Activated naive CD8-positive, alpha-beta T cell treated with anti-CD3 and anti-CD28 coated beads for 36 hours (primary cell): ENCODE measurements at regions not wholly inside any gene's neighbourhood (a gene's known extent, or its start where the extent isn't known, plus 50 kb on each side); places are given as distances from the start of the nearest gene placed in this dataset.

Experiments
- DNase-seq: peaks from one replicate; pipeline ENCODE4 v3.0.0; 2021
- H3K27ac Mint-ChIP-seq: one replicate; pipeline ENCODE4 v1.8.0; 2022; ENCODE audit warnings: mild to moderate bottlenecking, moderate library complexity, mixed read lengths
- H3K27me3 Mint-ChIP-seq: one replicate; pipeline ENCODE4 v1.8.0; 2022; ENCODE audit warnings: mild to moderate bottlenecking, mixed read lengths
- H3K36me3 Mint-ChIP-seq: one replicate; pipeline ENCODE4 v1.8.0; 2021; ENCODE audit warnings: mild to moderate bottlenecking, mixed read lengths
- H3K4me1 Mint-ChIP-seq: one replicate; pipeline ENCODE4 v1.8.0; 2021; ENCODE audit warnings: mixed read lengths
- H3K4me3 Mint-ChIP-seq: one replicate; pipeline ENCODE4 v1.8.0; 2022; ENCODE audit warnings: mild to moderate bottlenecking, moderate library complexity, mixed read lengths
- H3K9me3 Mint-ChIP-seq: one replicate; pipeline ENCODE4 v1.8.0; 2022; ENCODE audit warnings: mixed read lengths

DNA sequence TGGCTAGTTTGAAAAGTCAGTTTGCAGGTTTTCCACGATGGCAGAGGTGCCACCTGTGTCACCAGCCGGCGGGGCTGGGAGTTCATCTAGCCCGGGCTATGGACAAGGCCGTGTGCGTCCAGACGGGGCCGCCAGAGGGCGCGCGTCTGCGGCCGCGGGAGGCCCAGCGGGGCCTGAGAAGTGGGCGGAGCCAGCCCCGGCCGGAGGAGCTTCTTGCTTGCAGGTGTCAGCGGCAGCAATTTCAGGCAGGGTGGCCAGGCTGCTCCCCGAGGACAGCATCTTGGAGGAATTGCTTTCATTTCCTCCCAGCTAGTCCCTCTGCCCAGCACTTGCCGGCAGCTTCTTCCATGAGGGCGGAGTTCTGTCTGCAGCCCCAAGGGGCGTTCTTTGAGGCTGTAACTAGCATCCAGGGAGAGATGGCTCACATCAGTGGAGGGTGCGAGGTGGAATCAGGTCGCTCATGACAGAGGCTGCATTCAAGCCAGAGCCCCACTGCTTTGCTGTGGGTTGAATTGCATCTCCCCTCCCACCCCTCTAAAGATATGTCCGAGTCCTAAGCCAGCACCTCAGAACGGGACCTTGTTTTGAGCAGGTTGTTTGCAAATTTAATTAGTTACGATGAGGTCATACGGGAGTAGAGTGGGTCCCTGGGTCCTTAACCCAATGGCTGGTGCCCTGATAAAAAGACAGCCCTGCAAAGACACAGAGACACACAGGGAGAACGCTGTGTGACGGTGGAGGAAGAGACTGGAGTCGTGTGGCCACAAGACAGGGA, 85.9 kb upstream of the MKI67 start:
- H3K27ac Mint-ChIP-seq = no peak overlapping the region
- no peaks in the 10 kb centered on the region for H3K36me3 Mint-ChIP-seq
- H3K9me3 Mint-ChIP-seq = no peaks in the 10 kb centered on the region
- H3K4me3 Mint-ChIP-seq = peak overlapping the region; percentile 65
- H3K27me3 Mint-ChIP-seq = peaks cover 4% of the 10 kb centered on the region
- peaks cover 12% of the 10 kb centered on the region for H3K4me1 Mint-ChIP-seq
- DNase-seq = peak; percentile 88

- H3K9me3 Mint-ChIP-seq = no peaks in the 10 kb centered on the region
- DNase-seq = no peak
- H3K4me3 Mint-ChIP-seq = no peak overlapping the region
- peaks cover 14% of the 10 kb centered on the region for H3K4me1 Mint-ChIP-seq
- H3K27me3 Mint-ChIP-seq = peaks cover 4% of the 10 kb centered on the region
- no peak overlapping the region for H3K27ac Mint-ChIP-seq
- no peaks in the 10 kb centered on the region for H3K36me3 Mint-ChIP-seq
Observed at GRCh38 chr10:128213156-128213555, 86.9 kb upstream of the MKI67 start.

DNA sequence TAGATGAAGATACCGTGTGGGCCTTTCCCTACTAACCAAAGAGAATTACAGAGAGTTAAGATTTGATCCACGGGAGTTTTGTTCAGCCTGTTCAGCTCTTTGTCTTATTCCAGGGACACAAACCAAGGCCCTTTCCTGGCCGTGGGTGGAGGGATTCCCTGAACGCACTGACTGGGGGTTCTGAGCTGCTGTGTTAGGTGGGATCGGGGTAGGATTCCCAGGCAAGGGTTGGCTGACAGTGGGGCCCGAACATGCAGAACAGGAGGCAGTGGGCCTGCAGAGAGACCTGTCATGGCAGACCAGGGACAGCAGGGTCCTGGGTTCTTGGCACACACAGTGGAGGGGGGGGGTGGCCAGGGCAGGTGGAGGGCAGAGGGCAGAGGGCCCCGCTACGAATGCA, 89.5 kb upstream of the MKI67 start:
- Mint-ChIP-seq H3K4me1 (peaks cover 14% of the 10 kb centered on the region), H3K27ac (no peak overlapping the region), H3K27me3 (peaks cover 4% of the 10 kb centered on the region), H3K36me3 (peaks cover 1% of the 10 kb centered on the region), H3K4me3 (no peak overlapping the region), H3K9me3 (no peaks in the 10 kb centered on the region)
- DNase-seq = no peak

DNA sequence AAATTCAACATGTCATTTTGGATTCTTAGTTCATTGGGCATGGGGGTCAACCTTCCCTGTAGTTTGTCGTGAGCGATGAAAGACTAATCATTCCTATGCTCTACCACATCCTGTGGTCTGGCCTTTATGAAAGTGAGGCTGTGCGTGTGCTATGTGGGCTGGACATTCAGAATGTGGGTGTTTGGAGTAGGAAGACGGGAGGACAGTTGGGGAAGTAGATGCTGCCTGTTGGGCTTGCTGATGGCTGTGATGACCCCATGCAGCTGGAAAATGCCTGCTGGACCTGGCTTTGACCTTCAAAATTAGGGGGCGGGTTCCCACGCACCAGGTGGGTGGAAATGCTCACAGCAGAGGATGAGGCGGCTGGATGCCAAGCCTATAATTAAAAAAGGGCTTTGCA, 90.9 kb upstream of the MKI67 start:
- H3K4me1 Mint-ChIP-seq = peaks cover 19% of the 10 kb centered on the region
- H3K36me3 Mint-ChIP-seq = peaks cover 1% of the 10 kb centered on the region
- no peak for DNase-seq
- H3K27me3 Mint-ChIP-seq = peaks cover 15% of the 10 kb centered on the region
- no peak overlapping the region for H3K27ac Mint-ChIP-seq
- H3K9me3 Mint-ChIP-seq = no peaks in the 10 kb centered on the region
- no peak overlapping the region for H3K4me3 Mint-ChIP-seq

DNA sequence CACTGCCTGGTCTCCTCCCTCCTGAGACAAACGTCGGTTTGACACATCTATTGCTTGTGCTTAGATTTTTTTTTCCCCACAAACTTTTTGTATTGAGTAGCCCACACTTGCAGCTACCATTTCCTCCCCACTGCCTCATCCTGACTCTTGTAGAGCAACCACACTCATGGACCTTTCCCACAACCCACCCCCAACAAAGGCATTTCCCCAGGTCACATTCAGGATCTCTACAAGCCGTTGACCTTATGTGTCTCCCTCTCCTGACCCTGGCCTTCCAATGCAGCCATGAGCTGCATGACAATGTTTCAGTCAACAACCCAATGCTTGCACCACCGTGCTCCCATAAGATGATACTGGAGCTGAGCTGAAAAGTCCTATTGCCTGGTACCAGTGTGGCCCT, 91.9 kb upstream of the MKI67 start:
- Mint-ChIP-seq H3K27ac (no peak overlapping the region), H3K4me1 (peaks cover 15% of the 10 kb centered on the region), H3K27me3 (peaks cover 11% of the 10 kb centered on the region), H3K9me3 (no peaks in the 10 kb centered on the region), H3K4me3 (no peak overlapping the region), H3K36me3 (peaks cover 1% of the 10 kb centered on the region)
- DNase-seq = no peak

DNA sequence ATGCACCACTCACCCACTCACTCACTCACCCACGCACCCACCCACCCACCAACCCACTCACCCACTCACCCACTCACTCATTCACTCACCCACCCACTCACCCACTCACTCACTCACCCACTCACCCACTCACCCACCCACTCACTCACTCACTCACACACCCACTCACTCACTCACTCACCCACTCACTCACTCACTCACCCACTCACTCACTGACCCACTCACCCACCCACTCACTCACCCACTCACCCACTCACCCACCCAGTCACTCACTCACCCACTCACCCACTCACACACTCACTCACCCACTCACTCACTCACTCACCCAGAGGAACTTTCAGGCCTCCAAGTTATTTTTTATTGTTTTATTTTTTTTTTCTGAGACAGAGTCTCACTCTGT, 93.1 kb upstream of the MKI67 start:
- peaks cover 1% of the 10 kb centered on the region for H3K36me3 Mint-ChIP-seq
- peaks cover 11% of the 10 kb centered on the region for H3K27me3 Mint-ChIP-seq
- DNase-seq = no peak
- H3K4me3 Mint-ChIP-seq = no peak overlapping the region
- H3K4me1 Mint-ChIP-seq = peaks cover 15% of the 10 kb centered on the region
- no peak overlapping the region for H3K27ac Mint-ChIP-seq
- H3K9me3 Mint-ChIP-seq = no peaks in the 10 kb centered on the region

- peaks cover under 1% of the 10 kb centered on the region for H3K9me3 Mint-ChIP-seq
- DNase-seq = no peak
- peaks cover 1% of the 10 kb centered on the region for H3K36me3 Mint-ChIP-seq
- no peak overlapping the region for H3K4me3 Mint-ChIP-seq
- peaks cover 15% of the 10 kb centered on the region for H3K4me1 Mint-ChIP-seq
- no peak overlapping the region for H3K27ac Mint-ChIP-seq
- peaks cover 11% of the 10 kb centered on the region for H3K27me3 Mint-ChIP-seq
Observed at GRCh38 chr10:128220021-128220420, 93.8 kb upstream of the MKI67 start.

DNA sequence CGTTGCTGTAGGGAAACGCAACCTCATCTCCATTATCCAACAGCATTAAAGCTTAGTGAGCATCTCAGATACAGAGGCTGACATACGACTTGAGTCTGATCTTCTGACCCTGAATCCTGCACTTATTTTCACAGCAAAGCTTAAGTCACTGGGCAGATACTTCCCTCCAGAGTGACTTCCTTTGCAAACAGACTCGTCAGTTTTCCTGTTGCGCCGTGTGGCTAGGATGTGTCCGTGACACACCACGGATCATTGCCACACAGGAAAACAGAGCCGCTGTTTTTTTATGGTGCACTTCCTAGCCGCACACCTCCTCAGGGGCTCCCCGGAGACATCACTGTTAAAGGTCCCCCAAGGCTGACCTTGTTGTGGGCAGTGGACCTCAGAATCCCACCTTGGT, 94.9 kb upstream of the MKI67 start:
- H3K9me3 Mint-ChIP-seq = peaks cover 3% of the 10 kb centered on the region
- H3K36me3 Mint-ChIP-seq = peaks cover 1% of the 10 kb centered on the region
- no peak for DNase-seq
- no peak overlapping the region for H3K27ac Mint-ChIP-seq
- no peak overlapping the region for H3K4me3 Mint-ChIP-seq
- H3K27me3 Mint-ChIP-seq = peaks cover 15% of the 10 kb centered on the region
- peaks cover 15% of the 10 kb centered on the region for H3K4me1 Mint-ChIP-seq

GRCh38 chr10:128221807-128222206, 95.6 kb upstream of the MKI67 start:
- H3K4me3 Mint-ChIP-seq = no peak overlapping the region
- peaks cover 18% of the 10 kb centered on the region for H3K27me3 Mint-ChIP-seq
- peaks cover 1% of the 10 kb centered on the region for H3K36me3 Mint-ChIP-seq
- peaks cover 3% of the 10 kb centered on the region for H3K9me3 Mint-ChIP-seq
- no peak for DNase-seq
- H3K27ac Mint-ChIP-seq = no peak overlapping the region
- peaks cover 15% of the 10 kb centered on the region for H3K4me1 Mint-ChIP-seq

GRCh38 chr10:128222332-128222849, 96.2 kb upstream of the MKI67 start:
- H3K9me3 Mint-ChIP-seq = peaks cover 3% of the 10 kb centered on the region
- no peak overlapping the region for H3K27ac Mint-ChIP-seq
- H3K4me1 Mint-ChIP-seq = peaks cover 10% of the 10 kb centered on the region
- DNase-seq = no peak
- peaks cover 24% of the 10 kb centered on the region for H3K27me3 Mint-ChIP-seq
- H3K4me3 Mint-ChIP-seq = no peak overlapping the region
- peaks cover 1% of the 10 kb centered on the region for H3K36me3 Mint-ChIP-seq

GRCh38 chr10:128230401-128230800, 104.2 kb upstream of the MKI67 start:
- Mint-ChIP-seq H3K4me1 (no peaks in the 10 kb centered on the region), H3K36me3 (peaks cover 2% of the 10 kb centered on the region), H3K27me3 (peaks cover 13% of the 10 kb centered on the region), H3K27ac (no peak overlapping the region), H3K4me3 (no peak overlapping the region), H3K9me3 (peaks cover 10% of the 10 kb centered on the region)
- DNase-seq = no peak

GRCh38 chr10:128233422-128233821, 107.2 kb upstream of the MKI67 start:
- Mint-ChIP-seq H3K27me3 (peaks cover 3% of the 10 kb centered on the region), H3K4me3 (no peak overlapping the region), H3K36me3 (peaks cover 2% of the 10 kb centered on the region), H3K9me3 (peaks cover 10% of the 10 kb centered on the region), H3K4me1 (no peaks in the 10 kb centered on the region), H3K27ac (no peak overlapping the region)
- no peak for DNase-seq

- no peak overlapping the region for H3K27ac Mint-ChIP-seq
- no peaks in the 10 kb centered on the region for H3K27me3 Mint-ChIP-seq
- peaks cover 2% of the 10 kb centered on the region for H3K36me3 Mint-ChIP-seq
- H3K4me3 Mint-ChIP-seq = no peak overlapping the region
- H3K4me1 Mint-ChIP-seq = no peaks in the 10 kb centered on the region
- no peak for DNase-seq
- H3K9me3 Mint-ChIP-seq = peaks cover 10% of the 10 kb centered on the region
Observed at GRCh38 chr10:128237710-128238109, 111.5 kb upstream of the MKI67 start.

DNA sequence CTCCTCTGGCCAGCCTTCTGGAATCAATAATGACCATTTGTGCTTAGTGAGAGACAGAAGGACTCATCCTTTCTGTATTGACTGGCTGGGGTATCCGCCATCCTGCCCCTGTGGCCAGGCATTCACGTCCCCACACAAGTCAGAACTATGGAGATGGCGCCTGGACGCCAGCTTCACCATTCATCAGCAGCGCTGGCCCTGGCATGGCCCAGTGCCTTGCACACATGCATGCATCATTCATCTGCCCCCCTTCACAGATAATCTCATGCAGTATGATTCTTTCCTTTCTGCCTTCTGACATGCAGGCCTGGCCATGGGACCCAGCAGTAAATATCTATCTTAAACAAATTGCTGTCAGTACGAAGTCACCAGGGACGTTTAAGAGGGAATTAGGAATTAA, 114.8 kb upstream of the MKI67 start:
- H3K9me3 Mint-ChIP-seq = no peaks in the 10 kb centered on the region
- H3K4me3 Mint-ChIP-seq = no peak overlapping the region
- H3K27me3 Mint-ChIP-seq = no peaks in the 10 kb centered on the region
- no peak overlapping the region for H3K27ac Mint-ChIP-seq
- H3K36me3 Mint-ChIP-seq = no peaks in the 10 kb centered on the region
- DNase-seq = no peak
- no peaks in the 10 kb centered on the region for H3K4me1 Mint-ChIP-seq

GRCh38 chr10:128242641-128243040, 116.4 kb upstream of the MKI67 start:
- Mint-ChIP-seq H3K9me3 (no peaks in the 10 kb centered on the region), H3K27ac (no peak overlapping the region), H3K27me3 (no peaks in the 10 kb centered on the region)

GRCh38 chr10:128245026-128245425, 118.8 kb upstream of the MKI67 start:
- Mint-ChIP-seq H3K4me3 (no peak overlapping the region), H3K27ac (no peak overlapping the region)

More at GRCh38 chr10:128242641-128243040, 116.4 kb upstream of the MKI67 start:
- Mint-ChIP-seq H3K4me3 (no peak overlapping the region), H3K36me3 (no peaks in the 10 kb centered on the region), H3K4me1 (no peaks in the 10 kb centered on the region)
- no peak for DNase-seq

More at GRCh38 chr10:128245026-128245425, 118.8 kb upstream of the MKI67 start:
- Mint-ChIP-seq H3K9me3 (no peaks in the 10 kb centered on the region), H3K4me1 (no peaks in the 10 kb centered on the region), H3K36me3 (no peaks in the 10 kb centered on the region), H3K27me3 (no peaks in the 10 kb centered on the region)
- no peak for DNase-seq
